RWPE1 (cell line): ENCODE measurements at regions not wholly inside any gene's neighbourhood (a gene's known extent, or its start where the extent isn't known, plus 50 kb on each side); places are given as distances from the start of the nearest gene placed in this dataset.

Source experiments
- CTCF ChIA-PET: fragments of 350-600 bp; sonication (Branson Sonifier 250); formaldehyde crosslinking; extraction: SDS; loops from one replicate; lab custom pipeline; 2021; lab: Yijun Ruan, JAX
- POLR2A ChIA-PET: fragments of 400-600 bp; formaldehyde crosslinking; extraction: SDS; loops from one replicate; lab custom pipeline; 2020; ENCODE audit warnings: antibody characterized with exemption; ENCODE audit not compliant: low non-redundant PET; lab: Yijun Ruan, JAX
- DNase-seq: peaks from one replicate; pipeline ENCODE4 v3.0.0; 2012; ENCODE audit warnings: low spot score
- H3K27ac ChIP-seq: fragments of 450-650 bp; 2 replicates; pipeline ENCODE4 v1.5.1; 2017
- CTCF ChIP-seq: fragments of 450-650 bp; conservative IDR thresholded peaks from 2 replicates; pipeline ENCODE4 v1.5.1; 2017; ENCODE audit warnings: low read depth, mild to moderate bottlenecking

- H3K27ac ChIP-seq: no peak overlapping the region
- ChIA-PET CTCF (no interaction called here), POLR2A (no interaction called here)
- no peak for TF ChIP-seq CTCF
- no peak for DNase-seq
Observed at GRCh38 chrX:20477836-20478524, 211.3 kb upstream of the RPS6KA3 start.

GRCh38 chrX:20477219-20477618 is 210.5 kb upstream of the RPS6KA3 start:
- ChIA-PET CTCF (no interaction called here), POLR2A (no interaction called here)

GRCh38 chrX:20472620-20473258 is 206.0 kb upstream of the RPS6KA3 start:
- POLR2A ChIA-PET: no interaction called here
- no peak for TF ChIP-seq CTCF
- CTCF ChIA-PET: no interaction called here
- DNase-seq: no peak
- H3K27ac ChIP-seq: no peak overlapping the region

More at GRCh38 chrX:20477219-20477618, 210.5 kb upstream of the RPS6KA3 start:
- DNase-seq: no peak
- no peak overlapping the region for H3K27ac ChIP-seq
- no peak for TF ChIP-seq CTCF

- CTCF ChIA-PET: no interaction called here
- no peak for DNase-seq
- POLR2A ChIA-PET: no interaction called here
- no peak for TF ChIP-seq CTCF
- no peak overlapping the region for H3K27ac ChIP-seq
Observed at GRCh38 chrX:20472148-20472547, 205.4 kb upstream of the RPS6KA3 start.

GRCh38 chrX:20471483-20471882 is 204.8 kb upstream of the RPS6KA3 start:
- H3K27ac ChIP-seq: no peak overlapping the region
- TF ChIP-seq CTCF: no peak
- ChIA-PET POLR2A (no interaction called here), CTCF (no interaction called here)
- no peak for DNase-seq

- no peak overlapping the region for H3K27ac ChIP-seq
- ChIA-PET CTCF (no interaction called here), POLR2A (no interaction called here)
- no peak for TF ChIP-seq CTCF
- DNase-seq: no peak
Observed at GRCh38 chrX:20463296-20464075, 196.8 kb upstream of the RPS6KA3 start.
